Adrenal gland (tissue), 9 donors: ENCODE measurements at regions not wholly inside any gene's neighbourhood (a gene's known extent, or its start where the extent isn't known, plus 50 kb on each side); places are given as distances from the start of the nearest gene placed in this dataset.

Experiments used
- DNase-seq, 7 donors: peaks; one replicate each; pipeline ENCODE4 v3.0.0-alpha.2; 2019 to 2020
- H3K27ac ChIP-seq, 5 donors: fragments of 200-600 bp; sonication (generic) in 4 of 5; 1 replicate in 3 of 5; 2 replicates in 2 of 5; pipeline versions ENCODE4 v1.5.1 to v1.8.0; 2016 to 2020; ENCODE audit warnings: mild to moderate bottlenecking in 1 of 5
- H3K27me3 ChIP-seq: fragments of 200-600 bp; 2 replicates; pipeline ENCODE4 v1.8.0; 2021
- H3K36me3 ChIP-seq, 2 donors: fragments of 200-600 bp; replicated peaks in 1 of 2; 1 replicate in 1 of 2; 2 replicates in 1 of 2; pipeline versions ENCODE4 v1.5.1 to v1.8.0; 2018 to 2022
- H3K4me1 ChIP-seq, 2 donors: fragments of 200-600 bp; replicated peaks in 1 of 2; 1 replicate in 1 of 2; 2 replicates in 1 of 2; pipeline versions ENCODE4 v1.5.1 to v1.8.0; 2018 to 2021
- H3K4me3 ChIP-seq, 4 donors: fragments of 200-600 bp; sonication (generic) in 3 of 4; one replicate each; pipeline ENCODE4 v1.5.1; 2016 to 2018
- H3K9me3 ChIP-seq, 3 donors: fragments of 200-600 bp; sonication (generic) in 1 of 3; replicated peaks in 1 of 3; 1 replicate in 2 of 3; 2 replicates in 1 of 3; pipeline versions ENCODE4 v1.5.1 to v1.8.0; 2016 to 2021
- POLR2A ChIP-seq, 2 donors: fragments of 450-650 bp; IDR thresholded peaks; one replicate each; pipeline ENCODE4 v1.6.1; 2017; ENCODE audit warnings: antibody characterized with exemption in 2 of 2, mild to moderate bottlenecking in 2 of 2, moderate library complexity in 1 of 2
- WGBS, 4 donors: extraction: QIAGEN DNeasy Blood & Tissue Kit in 2 of 4; methylation state at CpG; one replicate each; pipeline versions ENCODE4 v1.1.5 to v1.1.7; 2013 to 2017; 5-methylcytosine and 5-hydroxymethylcytosine counted together
- intact Hi-C, 2 donors: fragments of 100-400 bp; cut with DNase I; formaldehyde crosslinking; loops; one replicate each; pipeline versions ENCODE4 v1.14.1 to v1.15.0; 2022 to 2023
- TF ChIP-seq, protein P1 (sequence below), 6 experiments: fragments of 450-650 bp in 4 of 6; fragments of 200-600 bp in 2 of 6; sonication (generic) in 1 of 6; IDR thresholded peaks; 1 replicate in 5 of 6; 2 replicates in 1 of 6; pipeline versions ENCODE4 v1.5.1 to v1.8.0; 2016 to 2021; ENCODE audit warnings: antibody characterized with exemption in 6 of 6, mild to moderate bottlenecking in 2 of 6, moderate library complexity in 1 of 6
- donor health status: healthy with polysubstance abuse.
- donor health status: Bipolar disorder and iron deficiency.
- donor health status: DM: yes; HTN: yes; CAD: no.
- donor health status: DM: no; HTN: no; CAD: no.
- donor health status: DM: no; HTN: no; CAD: no.

DNA sequence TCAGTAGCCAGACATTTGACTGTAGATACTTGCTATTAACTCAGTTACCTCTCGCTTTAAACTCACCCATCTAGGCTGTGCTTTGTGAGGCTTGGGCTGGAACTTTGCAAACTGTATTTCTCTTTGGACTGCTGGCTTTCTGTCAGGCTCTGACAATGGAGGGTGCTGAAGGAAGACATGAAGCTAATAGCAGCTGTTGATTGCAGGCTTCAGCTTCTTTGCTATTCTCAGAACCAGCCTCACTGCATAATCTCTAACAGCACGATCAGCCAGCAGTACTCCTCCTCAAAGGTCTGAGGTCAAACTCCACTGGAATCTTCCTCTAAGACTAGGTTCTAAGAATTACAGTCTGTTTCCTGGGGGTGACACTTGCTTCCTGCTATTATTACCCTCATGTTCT is 295.6 kb downstream of the ZBBX start:
- no peaks in the 10 kb centered on the region for H3K27me3 ChIP-seq
- TF ChIP-seq, protein P1, sequence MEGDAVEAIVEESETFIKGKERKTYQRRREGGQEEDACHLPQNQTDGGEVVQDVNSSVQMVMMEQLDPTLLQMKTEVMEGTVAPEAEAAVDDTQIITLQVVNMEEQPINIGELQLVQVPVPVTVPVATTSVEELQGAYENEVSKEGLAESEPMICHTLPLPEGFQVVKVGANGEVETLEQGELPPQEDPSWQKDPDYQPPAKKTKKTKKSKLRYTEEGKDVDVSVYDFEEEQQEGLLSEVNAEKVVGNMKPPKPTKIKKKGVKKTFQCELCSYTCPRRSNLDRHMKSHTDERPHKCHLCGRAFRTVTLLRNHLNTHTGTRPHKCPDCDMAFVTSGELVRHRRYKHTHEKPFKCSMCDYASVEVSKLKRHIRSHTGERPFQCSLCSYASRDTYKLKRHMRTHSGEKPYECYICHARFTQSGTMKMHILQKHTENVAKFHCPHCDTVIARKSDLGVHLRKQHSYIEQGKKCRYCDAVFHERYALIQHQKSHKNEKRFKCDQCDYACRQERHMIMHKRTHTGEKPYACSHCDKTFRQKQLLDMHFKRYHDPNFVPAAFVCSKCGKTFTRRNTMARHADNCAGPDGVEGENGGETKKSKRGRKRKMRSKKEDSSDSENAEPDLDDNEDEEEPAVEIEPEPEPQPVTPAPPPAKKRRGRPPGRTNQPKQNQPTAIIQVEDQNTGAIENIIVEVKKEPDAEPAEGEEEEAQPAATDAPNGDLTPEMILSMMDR (IDR thresholded peaks at IDR 0.05) = no peak
- TF ChIP-seq POLR2A (IDR thresholded peaks at IDR 0.05) = no peak

DNA sequence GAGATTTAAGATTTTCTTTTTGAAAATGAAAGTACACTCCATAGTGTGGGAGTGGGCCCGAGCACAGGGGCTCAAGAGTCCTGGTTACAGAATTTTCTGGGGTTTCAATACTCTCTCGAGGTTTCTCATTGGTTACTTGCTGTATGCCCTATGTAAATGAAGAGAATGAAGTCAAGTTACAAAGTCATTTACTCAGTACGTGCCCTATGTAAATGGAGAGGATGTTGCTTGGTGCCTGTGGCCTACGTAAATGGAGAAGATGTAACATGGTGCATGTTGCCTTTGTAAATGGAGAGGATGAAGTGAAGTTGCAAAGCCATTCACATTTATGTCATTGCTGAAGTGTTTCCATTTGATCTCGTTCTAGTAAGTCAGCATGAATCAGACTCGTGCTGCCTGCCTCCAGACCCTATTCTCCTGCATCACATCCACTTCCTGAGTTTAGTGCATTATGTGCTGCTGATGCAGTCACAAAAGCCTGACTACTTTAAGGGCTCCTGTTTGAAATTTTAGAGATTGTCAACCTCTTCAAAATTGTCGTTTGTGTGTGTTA is 302.0 kb downstream of the ZBBX start:
- Histone ChIP-seq H3K36me3 (no peaks in the 10 kb centered on the region), H3K4me3 (no peak overlapping the region), H3K27me3 (no peaks in the 10 kb centered on the region), H3K9me3 (no peaks in the 10 kb centered on the region), H3K4me1 (no peaks in the 10 kb centered on the region), H3K27ac (no peak overlapping the region)
- intact Hi-C loops = no loop called here
- 73 to 76% (median 74%) methylated on average over 7 of the region's 7 CpGs for WGBS, 4 donors
- no peak for DNase-seq
- TF ChIP-seq, protein P1 (IDR thresholded peaks at IDR 0.05) = no peak
- no peak for TF ChIP-seq POLR2A (IDR thresholded peaks at IDR 0.05)

More for the DNA sequence above, 295.6 kb downstream of the ZBBX start:
- DNase-seq = no peak
- 43 to 63% (median 54%) methylated on average over 2 of the region's 2 CpGs for WGBS, 4 donors
- no peaks in the 10 kb centered on the region for H3K36me3 ChIP-seq
- H3K4me1 ChIP-seq = no peaks in the 10 kb centered on the region
- intact Hi-C loops = no loop called here
- no peak overlapping the region for H3K4me3 ChIP-seq
- H3K9me3 ChIP-seq = no peaks in the 10 kb centered on the region
- H3K27ac ChIP-seq = no peak overlapping the region

DNA sequence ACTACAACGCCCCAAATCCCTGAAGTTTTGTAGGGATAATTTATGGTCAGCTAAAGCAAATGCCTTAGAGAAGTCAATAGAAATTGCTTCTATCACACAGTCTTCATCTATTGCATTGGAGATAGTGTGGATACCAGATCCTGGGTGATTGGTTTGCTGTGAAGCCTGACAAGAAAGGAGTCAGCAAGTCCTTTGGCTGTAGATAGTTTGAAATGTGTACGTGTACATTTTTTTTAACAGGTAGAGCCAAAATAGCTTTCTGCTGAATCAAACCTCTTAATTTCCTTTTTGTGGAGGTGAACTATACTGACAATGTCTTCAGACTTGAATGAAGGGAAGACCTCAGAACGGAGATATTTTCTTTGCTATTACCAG is 312.3 kb downstream of the ZBBX start:
- no peaks in the 10 kb centered on the region for H3K9me3 ChIP-seq
- no peaks in the 10 kb centered on the region for H3K27me3 ChIP-seq
- no peak for DNase-seq
- TF ChIP-seq, protein P1 (IDR thresholded peaks at IDR 0.05) = no peak
- TF ChIP-seq POLR2A (IDR thresholded peaks at IDR 0.05) = no peak
- no peaks in the 10 kb centered on the region for H3K36me3 ChIP-seq
- no peak overlapping the region for H3K27ac ChIP-seq
- 62 to 72% (median 64%) methylated on average over 3 of the region's 3 CpGs for WGBS, 4 donors
- no peaks in the 10 kb centered on the region for H3K4me1 ChIP-seq
- H3K4me3 ChIP-seq = no peak overlapping the region
- intact Hi-C loops = no loop called here

DNA sequence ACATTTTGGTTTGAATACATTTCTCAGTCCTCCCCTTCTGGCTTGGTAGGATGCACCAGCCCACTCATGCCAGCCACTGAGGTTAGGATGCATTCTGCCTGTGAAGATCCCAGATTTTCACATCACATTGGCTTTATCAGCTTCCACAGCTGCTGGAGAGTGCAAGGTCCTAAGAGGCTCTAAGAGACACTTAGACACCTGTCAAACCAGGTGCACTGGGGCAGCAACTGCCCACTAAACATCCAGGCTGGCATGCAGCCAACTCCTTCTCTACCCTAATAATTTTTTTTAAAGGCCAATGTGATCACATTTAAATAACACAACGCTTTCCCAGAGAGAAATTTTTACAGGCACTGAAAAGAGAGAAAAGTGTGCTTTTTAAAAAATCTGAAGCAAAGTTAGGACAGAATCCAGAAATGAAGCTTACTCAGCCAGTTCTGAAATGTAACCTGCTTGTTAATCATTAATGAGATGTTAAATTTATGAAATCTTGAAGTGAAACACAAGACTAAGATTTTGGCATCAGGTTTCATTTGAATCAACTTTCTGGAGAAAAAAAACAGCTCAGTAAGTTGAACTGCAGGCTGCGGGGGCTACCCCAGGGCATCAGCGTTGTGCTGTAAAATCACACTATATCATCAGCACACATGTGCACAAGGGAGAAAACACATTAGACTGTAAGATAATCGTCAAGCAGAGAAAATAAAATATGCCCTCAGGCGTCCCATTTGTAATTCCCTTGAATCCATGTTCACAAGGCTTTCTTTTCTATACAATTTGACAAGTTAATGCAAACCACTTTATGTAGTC is 312.9 kb downstream of the ZBBX start:
- TF ChIP-seq, protein P1 (IDR thresholded peaks at IDR 0.05) = no peak
- TF ChIP-seq POLR2A (IDR thresholded peaks at IDR 0.05) = no peak
- Histone ChIP-seq H3K27ac (no peak overlapping the region), H3K36me3 (no peaks in the 10 kb centered on the region), H3K27me3 (no peaks in the 10 kb centered on the region), H3K9me3 (no peaks in the 10 kb centered on the region), H3K4me1 (no peaks in the 10 kb centered on the region), H3K4me3 (no peak overlapping the region)
- intact Hi-C loops = no loop called here
- DNase-seq = no peak
- WGBS, 4 donors = 36 to 46% (median 44%) methylated on average over 5 of the region's 5 CpGs
